ENCODE measurements at regions not wholly inside any gene's neighbourhood (a gene's known extent, or its start where the extent isn't known, plus 50 kb on each side); places are given as distances from the start of the nearest gene placed in this dataset.

DNA sequence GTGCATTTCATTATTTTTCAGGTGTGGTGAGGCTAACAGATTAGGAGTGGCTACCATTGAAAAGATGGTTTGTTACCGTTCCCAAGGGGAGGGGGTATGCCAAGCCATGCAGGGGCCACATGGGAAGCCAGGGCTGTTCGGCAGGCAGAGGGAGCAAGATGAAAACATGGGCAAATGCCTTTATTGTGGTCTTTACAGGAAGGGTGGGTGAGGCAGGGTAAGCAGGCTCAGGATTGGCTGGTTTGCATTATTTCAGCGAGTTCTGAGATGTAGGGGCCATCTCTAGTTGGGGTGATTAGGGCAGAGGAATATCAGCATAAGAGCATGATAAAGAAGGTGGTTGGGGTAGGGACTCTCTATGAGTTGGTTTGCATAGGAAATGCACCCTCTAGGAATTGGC, 117.6 kb downstream of the CCT6B start:
- Histone ChIP-seq H3K9me3 (peaks cover 0 to 4% (median 0%) of the 10 kb centered on the region in 4 donors), H3K27me3 (no peaks in the 10 kb centered on the region), H3K36me3 (no peaks in the 10 kb centered on the region), H3K4me1 (no peaks in the 10 kb centered on the region), H3K4me3 (no peak overlapping the region), H3K27ac (no peak overlapping the region)
- TF ChIP-seq POLR2A (IDR thresholded peaks at IDR 0.05) (no peak), EP300 (IDR thresholded peaks at IDR 0.05) (no peak)
- TF ChIP-seq, protein P1, sequence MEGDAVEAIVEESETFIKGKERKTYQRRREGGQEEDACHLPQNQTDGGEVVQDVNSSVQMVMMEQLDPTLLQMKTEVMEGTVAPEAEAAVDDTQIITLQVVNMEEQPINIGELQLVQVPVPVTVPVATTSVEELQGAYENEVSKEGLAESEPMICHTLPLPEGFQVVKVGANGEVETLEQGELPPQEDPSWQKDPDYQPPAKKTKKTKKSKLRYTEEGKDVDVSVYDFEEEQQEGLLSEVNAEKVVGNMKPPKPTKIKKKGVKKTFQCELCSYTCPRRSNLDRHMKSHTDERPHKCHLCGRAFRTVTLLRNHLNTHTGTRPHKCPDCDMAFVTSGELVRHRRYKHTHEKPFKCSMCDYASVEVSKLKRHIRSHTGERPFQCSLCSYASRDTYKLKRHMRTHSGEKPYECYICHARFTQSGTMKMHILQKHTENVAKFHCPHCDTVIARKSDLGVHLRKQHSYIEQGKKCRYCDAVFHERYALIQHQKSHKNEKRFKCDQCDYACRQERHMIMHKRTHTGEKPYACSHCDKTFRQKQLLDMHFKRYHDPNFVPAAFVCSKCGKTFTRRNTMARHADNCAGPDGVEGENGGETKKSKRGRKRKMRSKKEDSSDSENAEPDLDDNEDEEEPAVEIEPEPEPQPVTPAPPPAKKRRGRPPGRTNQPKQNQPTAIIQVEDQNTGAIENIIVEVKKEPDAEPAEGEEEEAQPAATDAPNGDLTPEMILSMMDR (IDR thresholded peaks at IDR 0.05), result no peak
- WGBS, 2 donors, result 70 to 75% methylated on average over 3 of the region's 3 CpGs
- DNase-seq (ENCODE audit: low spot score in 2 of 2), result no peak

DNA sequence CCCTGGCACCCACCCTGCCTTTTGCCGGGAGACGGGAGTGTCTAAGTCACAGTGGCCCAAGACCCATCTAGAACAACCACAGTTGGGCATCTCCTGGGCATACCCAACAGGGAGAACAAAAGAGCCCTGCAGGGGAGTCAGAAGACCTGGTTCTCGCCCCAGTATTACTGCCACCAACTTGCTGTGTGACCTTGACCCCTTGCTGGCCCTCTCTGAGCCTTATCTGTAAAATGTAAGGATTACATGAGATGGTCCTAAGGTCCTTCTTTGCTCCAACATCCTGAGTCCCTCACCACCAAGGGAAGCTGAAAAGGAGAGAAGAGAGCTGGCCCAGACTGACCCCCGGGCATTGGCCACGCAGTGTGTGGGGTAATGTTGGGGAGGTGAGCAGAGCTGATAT, 119.0 kb downstream of the CCT6B start:
- no peak for DNase-seq (ENCODE audit: low spot score in 2 of 2)
- no peak overlapping the region for H3K27ac ChIP-seq
- WGBS, 2 donors, result 94 to 97% methylated on average over 5 of the region's 5 CpGs
- TF ChIP-seq, protein P1 (IDR thresholded peaks at IDR 0.05), result no peak
- TF ChIP-seq EP300 (IDR thresholded peaks at IDR 0.05) (no peak), POLR2A (IDR thresholded peaks at IDR 0.05) (no peak)
- no peaks in the 10 kb centered on the region for H3K4me1 ChIP-seq
- H3K4me3 ChIP-seq, result no peak overlapping the region
- no peaks in the 10 kb centered on the region for H3K27me3 ChIP-seq
- peaks cover 0 to 6% (median 0%) of the 10 kb centered on the region in 4 donors for H3K9me3 ChIP-seq
- no peaks in the 10 kb centered on the region for H3K36me3 ChIP-seq

DNA sequence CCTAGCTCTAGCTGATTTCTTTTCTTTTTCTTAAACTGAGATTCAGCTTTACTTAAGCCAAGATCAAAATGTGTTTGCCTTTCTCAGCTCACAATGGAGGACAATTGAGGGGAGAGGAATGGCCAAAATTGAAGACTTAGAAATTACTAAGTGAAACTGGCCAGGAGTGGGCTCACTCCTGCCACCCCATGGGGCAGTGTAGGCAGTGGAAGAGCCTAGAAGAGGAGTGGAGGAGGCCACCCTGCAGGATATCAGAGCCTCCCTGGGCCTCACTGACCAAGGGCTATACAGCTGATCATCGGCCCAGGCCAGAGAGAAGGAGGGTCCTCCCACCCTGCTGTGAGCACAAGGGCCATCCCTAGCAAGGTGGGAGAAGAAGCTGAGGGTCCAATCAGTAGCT, 119.8 kb downstream of the CCT6B start:
- no peaks in the 10 kb centered on the region for H3K36me3 ChIP-seq
- H3K4me3 ChIP-seq, result no peak overlapping the region
- H3K4me1 ChIP-seq, result no peaks in the 10 kb centered on the region
- H3K27ac ChIP-seq, result no peak overlapping the region
- DNase-seq (ENCODE audit: low spot score in 2 of 2), result no peak
- no peaks in the 10 kb centered on the region for H3K27me3 ChIP-seq
- TF ChIP-seq POLR2A (IDR thresholded peaks at IDR 0.05) (no peak), EP300 (IDR thresholded peaks at IDR 0.05) (no peak)
- WGBS, 2 donors, result 0 to 60% methylated on average over 1 of the region's 1 CpG
- peaks cover 0 to 6% (median 0%) of the 10 kb centered on the region in 4 donors for H3K9me3 ChIP-seq

DNA sequence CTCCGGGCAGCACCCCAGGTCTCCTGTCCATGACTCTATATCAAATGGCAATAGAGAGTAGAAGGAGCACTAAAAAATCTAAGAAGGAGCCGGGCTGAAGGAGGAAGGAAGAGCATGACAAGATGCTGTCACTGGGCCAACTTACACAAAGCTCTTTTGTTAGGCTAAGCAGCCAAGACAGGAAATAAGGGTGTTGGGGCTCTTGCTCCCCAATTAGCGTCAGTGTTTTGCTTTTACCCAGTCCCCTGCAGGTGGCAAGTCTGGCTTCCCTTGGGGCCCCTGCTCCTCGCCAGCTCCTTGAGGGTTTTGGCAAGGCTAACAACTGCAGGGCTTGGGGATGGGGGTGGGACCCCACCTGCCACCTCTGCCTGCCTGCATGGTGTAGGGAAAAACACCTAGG, 120.5 kb downstream of the CCT6B start:
- H3K36me3 ChIP-seq, result no peaks in the 10 kb centered on the region
- no peak for TF ChIP-seq POLR2A (IDR thresholded peaks at IDR 0.05)
- TF ChIP-seq, protein P1 (IDR thresholded peaks at IDR 0.05), result no peak
- no peak for TF ChIP-seq EP300 (IDR thresholded peaks at IDR 0.05)
- no peak overlapping the region for H3K27ac ChIP-seq
- 23 to 24% methylated on average over 4 of the region's 4 CpGs for WGBS, 2 donors
- no peak overlapping the region for H3K4me3 ChIP-seq
- H3K27me3 ChIP-seq, result no peaks in the 10 kb centered on the region
- no peak for DNase-seq (ENCODE audit: low spot score in 2 of 2)
- H3K4me1 ChIP-seq, result no peaks in the 10 kb centered on the region
- H3K9me3 ChIP-seq, result peaks cover 0 to 6% (median 0%) of the 10 kb centered on the region in 4 donors

DNA sequence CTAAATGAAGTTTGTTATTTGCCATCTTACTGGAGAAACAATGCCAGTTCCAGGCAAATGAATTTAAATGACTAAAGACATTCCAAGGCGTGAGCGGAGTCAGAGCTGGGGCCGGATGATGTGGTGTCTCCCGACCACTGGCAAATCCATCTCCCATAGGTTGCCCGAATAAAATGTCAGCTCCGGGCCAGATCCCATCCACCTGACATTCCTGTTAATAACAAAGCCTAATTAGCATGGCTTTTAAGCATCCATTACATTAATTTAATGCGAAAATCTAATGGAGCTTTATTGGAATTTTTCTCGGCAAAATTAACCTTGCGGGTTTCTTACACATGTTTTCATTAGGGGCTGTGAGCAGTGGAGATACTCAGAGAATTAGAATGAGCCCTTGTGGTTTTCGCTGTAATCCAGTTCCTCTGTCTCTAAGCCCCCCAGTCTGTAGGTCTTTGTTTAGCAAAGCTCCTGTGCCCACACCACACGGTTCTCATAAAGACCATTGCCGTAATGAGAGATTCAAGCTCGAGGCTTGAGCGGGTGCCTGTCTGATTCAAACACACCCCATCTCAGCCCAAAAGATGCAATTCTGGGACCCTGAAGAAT, 123.3 kb downstream of the CCT6B start:
- DNase-seq (ENCODE audit: low spot score in 2 of 2), result no peak
- no peaks in the 10 kb centered on the region for H3K36me3 ChIP-seq
- TF ChIP-seq POLR2A (IDR thresholded peaks at IDR 0.05) (no peak), EP300 (IDR thresholded peaks at IDR 0.05) (no peak)
- TF ChIP-seq, protein P1 (IDR thresholded peaks at IDR 0.05), result no peak
- no peak overlapping the region for H3K4me3 ChIP-seq
- no peak overlapping the region for H3K27ac ChIP-seq
- H3K4me1 ChIP-seq, result no peaks in the 10 kb centered on the region
- WGBS, 2 donors, result 74% methylated on average over 14 of the region's 14 CpGs
- H3K27me3 ChIP-seq, result no peaks in the 10 kb centered on the region
- peaks cover 0 to 6% (median 0%) of the 10 kb centered on the region in 4 donors for H3K9me3 ChIP-seq

Measured in tibial nerve (tissue), 4 donors.